ENCODE measurements at regions not wholly inside any gene's neighbourhood (a gene's known extent, or its start where the extent isn't known, plus 50 kb on each side); places are given as distances from the start of the nearest gene placed in this dataset.

GRCh38 chr14:38867561-38868150 is 235.4 kb downstream of the SEC23A start:
- H3K4me3 ChIP-seq (ENCODE audit: low read length) = no peak overlapping the region
- no peaks in the 10 kb centered on the region for H3K4me1 Mint-ChIP-seq (ENCODE audit: low read depth)
- H3K9me3 ChIP-seq (ENCODE audit: control insufficient read depth in 1 of 2, insufficient read depth in 1 of 2, low read length in 2 of 2) = peaks cover 0 to 9% of the 10 kb centered on the region in 2 experiments
- CTCF ChIA-PET = interaction anchor here (0.9 kb wide), 1 partner anchor 8 kb away, joined by 3 read pairs; no protein-coding TSS in a partner anchor
- ATAC-seq (ENCODE audit: poor library complexity) = no peak
- peaks cover 2% of the 10 kb centered on the region for H3K9me3 Mint-ChIP-seq
- intact Hi-C loops (cut with DNase I, micrococcal nuclease) = loop anchor here in 1 of 2 experiments (10.0 kb wide), 1 partner anchor 883 kb away; no protein-coding TSS in a partner anchor
- no peak overlapping the region for H3K27ac ChIP-seq (ENCODE audit: low read depth in 1 of 2, low read length in 2 of 2)
- H3K4me3 Mint-ChIP-seq = no peak overlapping the region
- H3K36me3 ChIP-seq (ENCODE audit: insufficient read depth, low read length) = no peaks in the 10 kb centered on the region
- no peaks in the 10 kb centered on the region for H3K36me3 Mint-ChIP-seq (ENCODE audit: low read depth)
- H3K4me1 ChIP-seq (ENCODE audit: insufficient read depth, low read length) = no peaks in the 10 kb centered on the region
- H3K27me3 Mint-ChIP-seq = peaks cover 12% of the 10 kb centered on the region
- no peaks in the 10 kb centered on the region for H3K27me3 ChIP-seq (ENCODE audit: control insufficient read depth in 1 of 2, insufficient read depth in 2 of 2, low read length in 2 of 2)
- H3K27ac Mint-ChIP-seq = no peak overlapping the region
- DNase-seq = peak in 13 of 14 experiments; percentile 9 to 77 (median 37)
- POLR2A ChIA-PET = no interaction called here
- peak; percentile 75 for TF ChIP-seq CTCF (IDR thresholded peaks at IDR 0.05)

- H3K36me3 Mint-ChIP-seq (ENCODE audit: low read depth) = no peaks in the 10 kb centered on the region
- no peak overlapping the region for H3K27ac Mint-ChIP-seq
- H3K4me3 Mint-ChIP-seq = no peak overlapping the region
- H3K4me1 Mint-ChIP-seq (ENCODE audit: low read depth) = no peaks in the 10 kb centered on the region
- no peak overlapping the region for H3K4me3 ChIP-seq (ENCODE audit: low read length)
- H3K4me1 ChIP-seq (ENCODE audit: insufficient read depth, low read length) = no peaks in the 10 kb centered on the region
- H3K27me3 Mint-ChIP-seq = peaks cover 14% of the 10 kb centered on the region
- DNase-seq = no peak
- intact Hi-C loops (cut with DNase I, micrococcal nuclease) = loop anchor here in 1 of 2 experiments (10.0 kb wide), 1 partner anchor 882 kb away; no protein-coding TSS in a partner anchor
- H3K9me3 ChIP-seq (ENCODE audit: control insufficient read depth in 1 of 2, insufficient read depth in 1 of 2, low read length in 2 of 2) = peaks cover 0 to 9% of the 10 kb centered on the region in 2 experiments
- TF ChIP-seq CTCF (IDR thresholded peaks at IDR 0.05) = no peak
- ATAC-seq (ENCODE audit: poor library complexity) = no peak
- no peaks in the 10 kb centered on the region for H3K27me3 ChIP-seq (ENCODE audit: control insufficient read depth in 1 of 2, insufficient read depth in 2 of 2, low read length in 2 of 2)
- CTCF ChIA-PET = interaction anchor here (0.9 kb wide), 1 partner anchor 9 kb away, joined by 3 read pairs; no protein-coding TSS in a partner anchor
- no peak overlapping the region for H3K27ac ChIP-seq (ENCODE audit: low read depth in 1 of 2, low read length in 2 of 2)
- H3K9me3 Mint-ChIP-seq = peaks cover 2% of the 10 kb centered on the region
- POLR2A ChIA-PET = no interaction called here
- H3K36me3 ChIP-seq (ENCODE audit: insufficient read depth, low read length) = no peaks in the 10 kb centered on the region
Observed at GRCh38 chr14:38866461-38866860, 236.6 kb downstream of the SEC23A start.

- Mint-ChIP-seq H3K4me1 (ENCODE audit: low read depth) (no peaks in the 10 kb centered on the region), H3K27ac (no peak overlapping the region), H3K9me3 (peaks cover 2% of the 10 kb centered on the region), H3K27me3 (peaks cover 12% of the 10 kb centered on the region), H3K36me3 (ENCODE audit: low read depth) (no peaks in the 10 kb centered on the region), H3K4me3 (no peak overlapping the region)
- H3K27me3 ChIP-seq (ENCODE audit: control insufficient read depth in 1 of 2, insufficient read depth in 2 of 2, low read length in 2 of 2) = no peaks in the 10 kb centered on the region
- no peak overlapping the region for H3K27ac ChIP-seq (ENCODE audit: low read depth in 1 of 2, low read length in 2 of 2)
- ATAC-seq (ENCODE audit: poor library complexity) (no peak), DNase-seq (no peak)
- peaks cover 0 to 9% of the 10 kb centered on the region in 2 experiments for H3K9me3 ChIP-seq (ENCODE audit: control insufficient read depth in 1 of 2, insufficient read depth in 1 of 2, low read length in 2 of 2)
- no peak overlapping the region for H3K4me3 ChIP-seq (ENCODE audit: low read length)
- H3K36me3 ChIP-seq (ENCODE audit: insufficient read depth, low read length) = no peaks in the 10 kb centered on the region
- ChIA-PET POLR2A (no interaction called here), CTCF (no interaction called here)
- TF ChIP-seq CTCF (IDR thresholded peaks at IDR 0.05) = no peak
- no peaks in the 10 kb centered on the region for H3K4me1 ChIP-seq (ENCODE audit: insufficient read depth, low read length)
- intact Hi-C loops (cut with DNase I, micrococcal nuclease) = loop anchor here in 1 of 2 experiments (10.0 kb wide), 1 partner anchor 878 kb away; no protein-coding TSS in a partner anchor
Observed at GRCh38 chr14:38862366-38862765, 240.7 kb downstream of the SEC23A start.
